HEK293T (cell line): ENCODE measurements at regions not wholly inside any gene's neighbourhood (a gene's known extent, or its start where the extent isn't known, plus 50 kb on each side); places are given as distances from the start of the nearest gene placed in this dataset.

ENCODE experiments used
- CTCF ChIA-PET: fragments of 350-600 bp; formaldehyde crosslinking; extraction: SDS; loops from one replicate; lab custom pipeline; 2021; ENCODE audit warnings: antibody characterized with exemption, inconsistent platforms; lab: Yijun Ruan, JAX
- POLR2A ChIA-PET: fragments of 350-600 bp; formaldehyde crosslinking; extraction: SDS; loops from one replicate; lab custom pipeline; 2020; ENCODE audit warnings: antibody characterized with exemption, inconsistent platforms; lab: Yijun Ruan, JAX
- DNase-seq: peaks from one replicate; pipeline ENCODE4 v3.0.0; 2012; ENCODE audit warnings: mixed read lengths; ENCODE audit errors: extremely low spot score
- ARNT ChIP-seq: fragments of 450-650 bp; IDR thresholded peaks from 2 replicates; pipeline ENCODE4 v1.6.1; 2017; ENCODE audit warnings: mild to moderate bottlenecking
- BHLHE40 ChIP-seq: fragments of 450-650 bp; IDR thresholded peaks from 2 replicates; pipeline ENCODE4 v1.6.1; 2016; ENCODE audit warnings: mild to moderate bottlenecking, moderate library complexity, borderline replicate concordance
- CTBP1 ChIP-seq: fragments of 450-650 bp; IDR thresholded peaks from 2 replicates; pipeline ENCODE4 v1.6.1; 2016; ENCODE audit warnings: borderline replicate concordance
- ELF4 ChIP-seq: fragments of 450-650 bp; IDR thresholded peaks from 2 replicates; pipeline ENCODE4 v1.6.1; 2017; ENCODE audit warnings: antibody characterized with exemption
- FOXA1 ChIP-seq: fragments of 450-650 bp; IDR thresholded peaks from 2 replicates; pipeline ENCODE4 v1.6.1; 2016; ENCODE audit warnings: mild to moderate bottlenecking
- FOXK2 ChIP-seq: fragments of 450-650 bp; IDR thresholded peaks from 2 replicates; pipeline ENCODE4 v1.6.1; 2016; ENCODE audit warnings: mild to moderate bottlenecking
- FOXM1 ChIP-seq: fragments of 450-650 bp; IDR thresholded peaks from 2 replicates; pipeline ENCODE4 v1.6.1; 2017; ENCODE audit warnings: mild to moderate bottlenecking, borderline replicate concordance
- HDGF ChIP-seq: fragments of 450-650 bp; IDR thresholded peaks from 2 replicates; pipeline ENCODE4 v1.6.1; 2017; ENCODE audit warnings: antibody characterized with exemption, borderline replicate concordance
- L3MBTL2 ChIP-seq: fragments of 450-650 bp; conservative IDR thresholded peaks from 2 replicates; pipeline ENCODE4 v1.6.1; 2016; ENCODE audit warnings: mild to moderate bottlenecking
- LEF1 ChIP-seq: fragments of 450-650 bp; IDR thresholded peaks from 2 replicates; pipeline ENCODE4 v1.6.1; 2017; ENCODE audit warnings: mild to moderate bottlenecking, borderline replicate concordance
- NFRKB ChIP-seq: fragments of 450-650 bp; IDR thresholded peaks from 2 replicates; pipeline ENCODE4 v1.6.1; 2016; ENCODE audit warnings: mild to moderate bottlenecking, moderate library complexity
- PKNOX1 ChIP-seq: fragments of 450-650 bp; IDR thresholded peaks from 2 replicates; pipeline ENCODE4 v1.6.1; 2016
- SP1 ChIP-seq: fragments of 450-650 bp; IDR thresholded peaks from 2 replicates; pipeline ENCODE4 v1.6.1; 2017
- SUZ12 ChIP-seq: fragments of 450-650 bp; IDR thresholded peaks from 2 replicates; pipeline ENCODE4 v1.6.1; 2016; ENCODE audit warnings: mild to moderate bottlenecking
- TARDBP ChIP-seq: fragments of 450-650 bp; IDR thresholded peaks from 2 replicates; pipeline ENCODE4 v1.6.1; 2016
- ZNF384 ChIP-seq: fragments of 450-650 bp; IDR thresholded peaks from 2 replicates; pipeline ENCODE4 v1.6.1; 2016

DNA sequence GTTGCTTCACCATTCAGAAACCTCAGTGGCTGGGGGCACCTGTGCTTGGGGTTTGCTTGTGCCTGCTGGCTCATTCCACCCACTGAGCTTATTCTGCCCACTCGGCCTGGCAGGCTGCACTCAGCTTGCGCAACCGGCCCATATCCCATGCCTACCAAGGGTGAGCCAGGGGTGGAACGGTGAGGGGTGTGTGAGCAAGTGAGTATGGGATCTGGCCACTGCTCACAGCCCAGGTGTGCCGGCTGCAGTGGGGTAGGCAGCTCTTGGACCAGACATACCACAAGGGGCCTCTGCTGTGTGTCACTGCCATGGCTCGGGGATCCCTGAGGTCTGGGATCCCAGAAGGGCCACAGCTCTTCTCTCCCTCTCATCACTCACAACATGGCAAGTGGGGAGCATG is 1000.5 kb upstream of the CRIM1 start:
- no peak for DNase-seq
- ChIA-PET CTCF (no interaction called here), POLR2A (no interaction called here)
- TF ChIP-seq FOXA1 (no peak), TARDBP (no peak)

GRCh38 chr2:35347561-35347960 is 1008.0 kb upstream of the CRIM1 start:
- ChIA-PET CTCF (no interaction called here), POLR2A (no interaction called here)
- no peak for DNase-seq
- TF ChIP-seq FOXA1 (no peak), NFRKB (no peak), LEF1 (no peak), BHLHE40 (no peak), FOXM1 (no peak), SP1 (no peak), HDGF (no peak), ZNF384 (no peak), TARDBP (no peak), ELF4 (no peak), PKNOX1 (no peak), FOXK2 (no peak), L3MBTL2 (no peak)

DNA sequence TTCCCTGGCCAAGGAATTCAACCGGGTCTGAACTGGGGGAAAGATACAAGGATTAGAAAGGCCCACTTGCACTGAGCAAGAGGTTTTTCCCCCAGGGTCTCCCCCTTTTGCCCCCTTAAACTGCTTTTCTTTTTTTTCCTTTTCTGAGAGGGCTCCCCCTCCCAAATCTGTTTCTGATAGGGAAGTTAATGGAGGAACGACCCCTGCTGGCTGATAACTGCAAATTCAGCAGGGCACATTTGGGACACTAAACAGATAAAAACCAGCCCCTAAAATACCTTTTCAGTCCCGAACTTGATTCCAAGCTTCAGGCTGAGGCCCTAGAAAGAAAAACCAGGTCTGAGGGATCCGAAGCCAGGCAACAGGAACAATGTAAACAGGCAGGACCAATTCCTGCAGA is 1012.4 kb upstream of the CRIM1 start:
- TF ChIP-seq NFRKB (no peak), FOXM1 (no peak), PKNOX1 (no peak), ELF4 (no peak), FOXA1 (no peak), TARDBP (no peak), LEF1 (no peak)
- DNase-seq: peak; percentile 8

GRCh38 chr2:35339211-35339610 is 1016.4 kb upstream of the CRIM1 start:
- ChIA-PET POLR2A (no interaction called here), CTCF (no interaction called here)
- TF ChIP-seq BHLHE40 (no peak), ELF4 (no peak), L3MBTL2 (no peak), PKNOX1 (no peak), CTBP1 (no peak), TARDBP (no peak), SUZ12 (no peak), FOXK2 (no peak), LEF1 (no peak), ARNT (no peak), FOXA1 (no peak), FOXM1 (no peak), SP1 (no peak), ZNF384 (no peak), NFRKB (no peak)
- no peak for DNase-seq

More for the DNA sequence above, 1012.4 kb upstream of the CRIM1 start:
- ChIA-PET CTCF (no interaction called here), POLR2A (no interaction called here)

DNA sequence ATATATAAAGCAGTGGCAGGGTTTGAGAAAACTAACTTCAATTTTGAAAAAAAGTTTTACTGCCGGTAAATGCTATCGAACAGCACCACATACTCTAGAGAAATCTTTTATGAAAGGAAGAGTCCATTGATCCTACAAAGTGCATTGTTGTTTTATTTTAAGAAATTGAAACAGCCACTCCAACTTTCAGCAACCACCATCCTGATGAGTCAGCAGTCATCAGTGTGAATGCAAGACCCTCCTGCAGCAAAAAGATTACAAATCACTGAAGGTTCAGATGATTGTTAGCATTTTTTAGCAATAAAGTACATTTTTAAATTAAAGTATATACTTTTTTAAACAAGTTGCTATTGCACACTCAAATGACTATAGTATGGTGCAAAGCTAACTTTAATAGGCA is 1017.7 kb upstream of the CRIM1 start:
- CTCF ChIA-PET: no interaction called here
- no peak for DNase-seq
- POLR2A ChIA-PET: no interaction called here
- TF ChIP-seq L3MBTL2: no peak
- no peak for TF ChIP-seq BHLHE40
- no peak for TF ChIP-seq ELF4
- no peak for TF ChIP-seq NFRKB
- no peak for TF ChIP-seq SP1
- no peak for TF ChIP-seq FOXA1
- no peak for TF ChIP-seq TARDBP
- no peak for TF ChIP-seq FOXM1
- TF ChIP-seq HDGF: no peak
- TF ChIP-seq PKNOX1: no peak

DNA sequence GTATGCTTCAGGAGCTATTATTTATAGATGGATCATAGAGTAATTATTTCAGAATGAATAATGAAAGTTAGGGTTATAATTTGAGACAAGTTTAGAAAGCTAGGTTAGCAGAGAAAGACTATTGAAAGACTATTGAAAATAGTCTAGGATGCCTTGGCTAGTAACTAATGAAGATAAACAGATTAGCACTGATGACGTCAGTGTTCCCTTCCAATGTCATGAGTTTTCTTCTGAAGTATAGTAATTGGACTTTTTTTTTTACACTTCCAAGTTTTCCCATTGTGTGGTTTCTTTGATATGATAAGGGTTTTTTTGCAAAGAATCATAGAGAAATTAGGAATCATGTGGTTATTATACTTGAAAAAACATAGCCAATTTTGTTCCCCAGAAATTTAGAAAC is 1041.5 kb upstream of the CRIM1 start:
- ChIA-PET CTCF (no interaction called here), POLR2A (no interaction called here)
- TF ChIP-seq L3MBTL2 (no peak), ARNT (no peak), TARDBP (no peak), HDGF (no peak), CTBP1 (no peak), SUZ12 (no peak), FOXK2 (no peak), ELF4 (no peak), SP1 (no peak)

More for the DNA sequence above, 1041.5 kb upstream of the CRIM1 start:
- no peak for DNase-seq
